ENCODE measurements at regions not wholly inside any gene's neighbourhood (a gene's known extent, or its start where the extent isn't known, plus 50 kb on each side); places are given as distances from the start of the nearest gene placed in this dataset.
A peak's percentile ranks its signal among the peaks of the same experiment; 100 is the strongest.

DNA sequence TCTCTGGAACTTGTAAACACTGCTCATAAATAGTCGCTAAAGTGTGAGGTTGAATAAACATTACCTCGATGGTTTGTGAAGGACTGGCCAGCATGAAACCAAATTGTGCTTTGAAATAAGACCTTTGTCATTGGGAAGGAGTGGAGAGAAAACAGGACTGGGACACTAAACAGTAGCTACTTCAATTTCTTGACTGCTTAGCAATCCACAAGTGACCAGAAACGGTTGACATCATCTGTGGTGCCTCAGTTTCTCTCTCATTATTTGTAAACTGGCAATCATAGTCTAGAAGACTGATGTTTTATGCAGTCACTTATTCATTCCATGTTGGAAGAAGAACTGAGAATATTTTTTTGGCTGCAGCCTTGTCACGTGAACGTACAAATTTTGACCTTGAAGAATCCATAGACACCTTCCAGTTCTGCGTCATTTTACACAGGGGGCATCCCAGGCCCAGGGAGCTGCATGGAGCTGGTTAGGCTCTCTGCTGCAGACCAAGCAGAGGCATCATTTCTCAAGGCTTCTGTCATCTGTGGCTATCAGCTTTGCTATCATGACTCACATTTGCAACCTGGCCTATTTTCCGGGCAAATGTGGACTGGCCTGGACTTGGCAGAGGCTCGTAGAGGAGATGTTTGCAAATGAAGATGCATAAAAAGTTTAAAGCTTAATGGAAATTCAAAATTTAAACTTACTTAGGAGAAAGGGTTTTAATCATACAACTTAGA, 391.8 kb downstream of the FGF9 start:
- ATAC-seq, result no peak

GRCh38 chr13:22063416-22064124, 392.7 kb downstream of the FGF9 start:
- no peak for ATAC-seq

DNA sequence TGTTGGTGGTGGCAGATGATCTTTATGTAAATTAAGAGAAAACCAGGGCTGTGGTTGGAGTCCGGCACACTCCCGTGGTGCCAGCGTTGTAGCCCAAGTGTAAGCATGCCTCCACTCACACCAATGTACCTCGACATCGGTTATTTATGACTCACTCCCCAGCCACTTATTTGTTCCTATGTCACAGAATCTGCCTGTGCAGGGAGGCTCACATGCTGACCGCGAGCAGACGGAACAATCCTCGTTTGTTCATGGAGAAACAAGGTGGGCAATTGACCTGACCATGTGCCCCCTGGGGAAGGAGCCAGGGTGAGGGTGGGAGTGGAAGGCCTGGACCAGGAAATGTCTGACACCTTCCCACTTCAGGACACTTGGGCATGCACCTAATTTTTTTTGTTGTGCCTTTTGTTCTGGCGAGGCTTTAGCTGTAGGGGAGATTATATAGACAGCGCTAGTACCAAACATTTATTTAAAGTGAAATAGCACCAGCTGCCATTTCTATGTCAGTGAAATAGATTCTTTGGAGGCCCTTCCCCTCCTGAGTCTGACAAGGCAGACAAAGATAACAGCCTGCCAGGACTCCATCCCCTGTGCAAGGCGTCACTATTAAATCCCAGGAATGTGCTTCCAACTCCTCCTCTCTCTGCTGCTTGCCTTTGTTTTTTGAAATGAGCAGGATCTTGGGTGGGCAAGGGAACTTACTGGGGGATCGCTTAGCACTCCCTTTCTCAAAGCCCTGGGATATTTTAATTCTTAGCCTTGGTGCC, 394.2 kb downstream of the FGF9 start:
- no peak for ATAC-seq

GRCh38 chr13:22073718-22074117, 402.8 kb downstream of the FGF9 start:
- peak; percentile 38 to 51 for ATAC-seq

- ATAC-seq, result peak; percentile 28 to 45
These were observed 403.5 kb downstream of the FGF9 start for GRCh38 chr13:22074403-22074802.

DNA sequence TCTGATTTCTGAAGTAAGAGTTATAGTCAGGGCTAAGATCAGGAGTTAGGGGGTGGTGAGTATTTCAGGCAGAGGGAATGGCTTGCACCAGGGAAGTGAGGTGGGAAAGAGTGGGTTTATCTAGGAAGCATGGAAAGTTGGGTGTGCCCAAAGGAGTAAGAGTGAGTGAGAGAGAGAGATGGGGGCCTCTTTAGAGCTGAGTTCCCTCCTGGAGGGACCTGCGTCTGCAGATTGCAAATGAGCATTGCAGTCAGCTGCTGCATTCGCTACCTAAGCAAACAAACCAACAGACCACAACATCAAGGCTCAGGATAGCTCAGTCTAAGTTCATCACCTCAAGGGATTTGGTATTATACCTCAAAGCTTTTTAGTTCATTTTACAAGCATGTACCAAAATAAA, 405.8 kb downstream of the FGF9 start:
- ATAC-seq, result no peak

- no peak for ATAC-seq
These were observed 406.4 kb downstream of the FGF9 start for GRCh38 chr13:22077205-22077683.

DNA sequence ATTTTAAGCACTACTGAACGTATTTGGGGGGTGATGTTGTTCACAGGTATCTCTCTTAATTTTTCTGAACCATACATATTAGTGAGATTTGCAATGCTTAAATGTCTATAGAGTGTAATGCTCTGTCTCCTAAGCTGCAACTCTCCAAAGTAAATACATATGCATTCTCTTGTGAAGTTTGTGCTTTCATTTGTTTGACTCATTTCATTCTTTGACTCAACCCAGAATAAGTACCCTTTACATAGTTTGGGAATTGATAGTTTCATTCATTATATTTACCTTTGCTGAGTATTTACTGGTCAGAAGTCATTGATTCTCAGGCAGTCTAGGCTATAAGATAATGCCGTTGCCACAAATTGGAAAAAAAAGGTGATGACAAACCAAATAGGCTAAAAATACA, 406.9 kb downstream of the FGF9 start:
- no peak for ATAC-seq

- no peak for ATAC-seq
These were observed 409.1 kb downstream of the FGF9 start for GRCh38 chr13:22079961-22080360.

DNA sequence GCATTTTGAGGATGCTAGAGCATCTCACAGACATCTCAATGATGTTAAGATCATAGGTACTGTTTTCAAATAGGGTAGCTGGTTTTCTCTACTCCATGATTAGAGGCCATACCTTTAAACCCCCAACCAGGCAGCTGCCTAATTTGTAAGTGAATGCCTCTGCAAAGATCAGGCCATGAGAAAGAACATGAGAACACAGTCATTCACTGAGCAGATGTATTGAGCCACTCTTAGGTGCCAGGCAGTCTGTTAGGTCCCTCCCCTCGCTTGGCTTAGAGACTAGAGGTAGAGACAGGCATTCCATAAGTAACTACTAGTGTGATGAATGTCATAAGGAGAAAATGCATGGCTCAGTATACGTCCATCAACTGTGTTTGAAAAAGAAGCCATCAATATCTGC, 410.0 kb downstream of the FGF9 start:
- ATAC-seq, result no peak

- ATAC-seq, result no peak
These were observed 410.6 kb downstream of the FGF9 start for GRCh38 chr13:22081430-22081829.

DNA sequence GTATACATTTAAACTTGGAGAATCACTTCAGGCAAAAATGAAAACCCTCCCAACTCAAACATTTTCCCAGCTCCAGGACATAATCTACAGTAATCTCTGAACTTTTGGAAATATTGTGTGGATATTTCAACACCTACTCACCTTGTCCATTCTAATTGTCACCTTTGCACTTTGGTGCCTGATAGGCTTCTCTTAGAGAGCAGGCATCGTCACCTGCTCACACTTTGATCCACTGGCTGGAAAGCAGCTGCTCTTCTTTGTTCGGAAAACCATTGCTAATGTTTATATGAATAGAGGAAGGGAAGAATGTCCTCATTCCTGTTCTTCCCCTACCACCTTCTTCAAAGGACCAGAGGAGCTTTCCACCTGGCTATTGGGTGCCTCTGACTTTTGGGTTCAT, 411.2 kb downstream of the FGF9 start:
- ATAC-seq, result no peak

DNA sequence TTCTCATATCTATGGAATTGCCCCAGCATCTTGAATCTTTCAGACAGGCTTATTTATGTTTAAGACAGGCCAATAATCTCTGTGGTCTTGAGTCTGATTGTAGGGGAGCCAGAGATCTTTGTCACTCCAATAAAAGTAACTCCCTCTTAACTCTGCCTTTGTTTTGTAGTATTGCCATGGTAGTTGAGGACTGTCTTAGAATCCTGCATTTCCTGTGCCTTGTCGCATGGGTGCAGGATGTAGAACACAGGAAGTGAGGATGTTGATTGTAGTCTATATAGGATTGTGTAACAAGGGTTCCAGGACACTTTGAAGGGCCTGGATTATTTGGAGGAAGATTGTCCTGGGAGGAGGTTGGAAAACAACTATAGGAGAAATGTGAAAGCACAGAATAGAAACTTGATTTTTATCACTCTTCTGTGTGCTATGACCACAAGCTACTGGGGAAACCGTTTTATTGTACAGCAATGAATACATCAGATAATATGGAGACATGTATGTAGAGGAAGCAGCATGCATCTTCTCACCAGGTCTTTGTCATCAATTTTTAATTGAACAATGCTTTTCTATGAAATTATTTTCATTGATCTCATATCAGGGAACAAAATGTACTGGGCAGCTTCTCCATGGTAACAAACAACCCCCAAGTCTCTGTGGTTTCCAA, 411.7 kb downstream of the FGF9 start:
- no peak for ATAC-seq

- no peak for ATAC-seq
These were observed 414.1 kb downstream of the FGF9 start for GRCh38 chr13:22085001-22085400.

- ATAC-seq, result no peak
These were observed 415.9 kb downstream of the FGF9 start for GRCh38 chr13:22086597-22087330.

GRCh38 chr13:22090106-22090505, 419.2 kb downstream of the FGF9 start:
- ATAC-seq, result no peak

DNA sequence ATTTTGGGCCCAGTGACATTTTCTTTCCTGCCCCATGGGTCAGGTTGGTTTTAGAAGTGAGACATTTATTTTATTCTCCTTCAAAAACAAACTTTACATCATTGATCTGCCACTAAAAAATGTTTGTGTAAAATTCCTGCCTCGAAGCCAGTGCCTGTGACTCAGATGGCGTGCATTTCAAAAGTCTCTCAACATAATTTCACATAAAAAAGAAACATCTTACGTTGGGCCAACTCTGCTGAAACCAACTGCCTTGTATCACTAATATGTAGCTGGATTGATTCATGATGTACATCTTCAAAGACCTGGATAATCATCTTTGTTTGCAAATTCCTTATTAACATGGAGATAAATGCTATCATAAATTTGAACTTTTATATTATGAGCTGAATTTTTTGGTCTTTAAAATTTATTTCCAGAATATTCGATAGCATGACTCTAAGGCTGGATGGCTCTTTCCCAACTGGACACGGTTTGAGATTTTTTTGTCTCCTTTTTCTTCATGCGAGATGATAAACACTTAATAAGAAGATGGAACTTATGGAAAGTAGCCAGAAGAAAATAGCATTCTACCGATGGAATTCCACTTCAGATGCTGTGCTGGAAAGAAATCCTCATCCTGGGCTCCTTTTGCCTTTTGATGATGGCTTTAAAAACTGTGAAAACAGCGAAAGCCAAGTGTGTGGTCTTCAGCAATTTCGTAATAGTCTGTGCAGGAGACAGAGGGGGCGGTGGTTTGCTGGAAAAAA, 420.5 kb downstream of the FGF9 start:
- no peak for ATAC-seq

DNA sequence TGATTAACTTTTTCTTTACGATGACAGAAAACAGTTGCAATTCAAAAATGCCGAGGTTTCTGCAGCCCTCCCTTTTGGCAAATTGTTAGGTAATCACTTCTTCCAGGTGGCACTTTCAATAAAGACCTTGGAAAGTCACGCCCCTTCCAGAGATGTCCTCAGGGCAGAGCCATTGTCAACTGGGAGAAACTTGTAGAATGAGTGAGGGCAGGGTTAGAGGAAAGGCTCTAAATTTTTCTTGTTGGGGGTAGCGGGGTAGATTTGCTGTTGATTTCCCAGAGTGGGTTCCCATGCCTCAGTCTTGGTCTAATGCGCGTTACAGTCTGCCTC, 421.1 kb downstream of the FGF9 start:
- no peak for ATAC-seq

GRCh38 chr13:22092791-22093560, 422.1 kb downstream of the FGF9 start:
- no peak for ATAC-seq

- no peak for ATAC-seq
These were observed 424.9 kb downstream of the FGF9 start for GRCh38 chr13:22095794-22096193.

- ATAC-seq, result no peak
These were observed 428.7 kb downstream of the FGF9 start for GRCh38 chr13:22099585-22099984.

Data from activated CD4-positive, CD25-positive, alpha-beta regulatory T cell treated with anti-CD3 and anti-CD28 coated beads, Interleukin-2, amount 50 U/mL, for 24 hours (primary cell).